WTC11 (cell line): ENCODE measurements at regions not wholly inside any gene's neighbourhood (a gene's known extent, or its start where the extent isn't known, plus 50 kb on each side); places are given as distances from the start of the nearest gene placed in this dataset.

Experiments
- ATAC-seq: fragments of 200-7000 bp; cut with Tn5 transposase; 2 replicates; pipeline ENCODE4 v1.10.0; 2021; ENCODE audit warnings: mild to moderate bottlenecking, moderate library complexity
- CTCF ChIA-PET: fragments of 300-600 bp; sonication (Branson Sonifier 250); formaldehyde crosslinking; loops from one replicate; lab custom pipeline; 2021; ENCODE audit warnings: antibody characterized with exemption; lab: Charles Lee
- POLR2A ChIA-PET: fragments of 350-600 bp; sonication (Branson Sonifier 250); formaldehyde crosslinking; loops from one replicate; lab custom pipeline; 2021; ENCODE audit warnings: antibody characterized with exemption; lab: Charles Lee
- DNase-seq: peaks from one replicate; pipeline ENCODE4 v3.0.0; 2021; ENCODE audit warnings: low spot score
- H3K27ac Mint-ChIP-seq: 2 replicates; pipeline ENCODE4 v1.8.0; 2021; ENCODE audit warnings: mixed read lengths
- H3K27me3 Mint-ChIP-seq: 2 replicates; pipeline ENCODE4 v1.8.0; 2021; ENCODE audit warnings: low read depth, mild to moderate bottlenecking, moderate library complexity, mixed read lengths
- H3K36me3 Mint-ChIP-seq: 2 replicates; pipeline ENCODE4 v1.8.0; 2021; ENCODE audit warnings: mixed read lengths
- H3K4me1 Mint-ChIP-seq: 2 replicates; pipeline ENCODE4 v1.8.0; 2022; ENCODE audit warnings: mixed read lengths
- H3K4me3 Mint-ChIP-seq: 2 replicates; pipeline ENCODE4 v1.8.0; 2021; ENCODE audit warnings: mild to moderate bottlenecking, moderate library complexity, mixed read lengths
- H3K9me3 Mint-ChIP-seq: 2 replicates; pipeline ENCODE4 v1.8.0; 2021; ENCODE audit warnings: mixed read lengths
- ATF6 ChIP-seq: sonication (generic); formaldehyde crosslinking; IDR thresholded peaks from 2 replicates; pipeline ENCODE4 v1.8.1; 2023; ENCODE audit warnings: mild to moderate bottlenecking, missing genetic modification reagents
- CDX4 ChIP-seq: fragments of 250-450 bp; sonication (Bioruptor Pico); IDR thresholded peaks from 2 replicates; pipeline ENCODE4 v1.9.0; 2021; ENCODE audit warnings: moderate library complexity, mild to moderate bottlenecking, inconsistent platforms, borderline replicate concordance
- ETV6 ChIP-seq: sonication (generic); formaldehyde crosslinking; IDR thresholded peaks from 2 replicates; pipeline ENCODE4 v1.8.1; 2022; ENCODE audit warnings: mild to moderate bottlenecking, missing genetic modification reagents
- GABPB1 ChIP-seq: sonication (generic); formaldehyde crosslinking; IDR thresholded peaks from 2 replicates; pipeline ENCODE4 v1.8.1; 2023; ENCODE audit warnings: mild to moderate bottlenecking, missing genetic modification reagents
- MXD4 ChIP-seq: fragments of 250-450 bp; sonication (Bioruptor Pico); IDR thresholded peaks from 2 replicates; pipeline ENCODE4 v1.8.0; 2021; ENCODE audit warnings: mild to moderate bottlenecking, moderate library complexity, borderline replicate concordance
- NFATC4 ChIP-seq: fragments of 250-450 bp; sonication (Bioruptor Pico); IDR thresholded peaks from 2 replicates; pipeline ENCODE4 v1.9.0; 2021; ENCODE audit warnings: mild to moderate bottlenecking
- NR1H2 ChIP-seq: sonication (generic); formaldehyde crosslinking; IDR thresholded peaks from 2 replicates; pipeline ENCODE4 v1.9.0; 2021; ENCODE audit warnings: mild to moderate bottlenecking, moderate library complexity, missing genetic modification reagents
- NR3C1 ChIP-seq: sonication (generic); formaldehyde crosslinking; conservative IDR thresholded peaks from 2 replicates; pipeline ENCODE4 v1.8.1; 2023; ENCODE audit warnings: low read depth, mild to moderate bottlenecking, missing genetic modification reagents
- PREB ChIP-seq: sonication (generic); formaldehyde crosslinking; IDR thresholded peaks from 2 replicates; pipeline ENCODE4 v1.8.1; 2022; ENCODE audit warnings: mild to moderate bottlenecking, missing genetic modification reagents, moderate library complexity, borderline replicate concordance
- TEAD1 ChIP-seq: sonication (generic); formaldehyde crosslinking; IDR thresholded peaks from 2 replicates; pipeline ENCODE4 v1.8.0; 2022; ENCODE audit warnings: mild to moderate bottlenecking, missing genetic modification reagents
- TP53 ChIP-seq: sonication (generic); formaldehyde crosslinking; IDR thresholded peaks from 2 replicates; pipeline ENCODE4 v1.8.1; 2023; ENCODE audit warnings: mild to moderate bottlenecking, missing genetic modification reagents
- ZBTB21 ChIP-seq: sonication (generic); formaldehyde crosslinking; IDR thresholded peaks from 2 replicates; pipeline ENCODE4 v1.8.1; 2023; ENCODE audit warnings: mild to moderate bottlenecking, missing genetic modification reagents, borderline replicate concordance
- ZMAT4 ChIP-seq: fragments of 250-450 bp; sonication (Bioruptor Pico); IDR thresholded peaks from 2 replicates; pipeline ENCODE4 v1.9.0; 2021; ENCODE audit warnings: mild to moderate bottlenecking
- ZNF121 ChIP-seq: sonication (generic); formaldehyde crosslinking; IDR thresholded peaks from 2 replicates; pipeline ENCODE4 v1.8.0; 2023; ENCODE audit warnings: missing genetic modification reagents
- ZNF263 ChIP-seq: sonication (generic); formaldehyde crosslinking; IDR thresholded peaks from 2 replicates; pipeline ENCODE4 v1.8.1; 2022; ENCODE audit warnings: low read depth, mild to moderate bottlenecking, moderate library complexity, missing genetic modification reagents
- ZNF423 ChIP-seq: fragments of 250-450 bp; sonication (Bioruptor Pico); IDR thresholded peaks from 2 replicates; pipeline ENCODE4 v2.1.2; 2022; ENCODE audit warnings: mild to moderate bottlenecking, moderate library complexity
- ZNF532 ChIP-seq: fragments of 250-450 bp; sonication (Bioruptor Pico); IDR thresholded peaks from 2 replicates; pipeline ENCODE4 v1.9.0; 2021; ENCODE audit warnings: mild to moderate bottlenecking, borderline replicate concordance
- ZNF671 ChIP-seq: fragments of 250-450 bp; sonication (Bioruptor Pico); IDR thresholded peaks from 2 replicates; pipeline ENCODE4 v1.8.0; 2021; ENCODE audit warnings: mild to moderate bottlenecking
- TF ChIP-seq, protein P1 (sequence below): fragments of 250-450 bp; sonication (Bioruptor Pico); conservative IDR thresholded peaks from 2 replicates; pipeline ENCODE4 v1.9.0; 2021; ENCODE audit warnings: mild to moderate bottlenecking
- TF ChIP-seq, protein P2 (sequence below): sonication (generic); formaldehyde crosslinking; IDR thresholded peaks from 2 replicates; pipeline ENCODE4 v1.8.1; 2023; ENCODE audit warnings: mild to moderate bottlenecking, missing genetic modification reagents, moderate library complexity
- TF ChIP-seq, protein P3 (sequence below): fragments of 250-450 bp; sonication (Bioruptor Pico); IDR thresholded peaks from 2 replicates; pipeline ENCODE4 v1.9.0; 2021; ENCODE audit warnings: mild to moderate bottlenecking

DNA sequence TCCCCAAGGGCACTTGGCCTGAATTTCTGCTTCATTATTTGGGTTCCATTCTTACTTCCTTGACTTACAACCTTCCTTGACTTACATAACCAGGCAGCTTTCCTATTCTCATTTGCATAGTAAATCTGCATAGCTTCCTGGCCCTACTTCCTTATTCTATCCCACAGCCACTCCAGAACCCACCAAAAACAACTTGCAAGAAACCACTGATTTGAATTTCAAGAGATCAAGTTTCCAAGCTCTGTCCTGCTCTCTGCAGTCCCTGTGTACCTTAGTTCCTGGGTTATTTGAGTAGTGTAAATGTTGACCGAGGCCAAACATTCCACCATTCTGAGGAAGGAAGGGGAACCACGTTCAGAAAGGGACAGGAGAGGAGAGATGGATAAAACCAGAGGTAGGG is 603.3 kb downstream of the PTPRC start (continued):
- TF ChIP-seq MXD4 (CRISPR knock-in tag) (no peak), ZNF423 (no peak), TP53 (CRISPR knock-in tag) (no peak), CDX4 (CRISPR knock-in tag) (no peak), PREB (CRISPR knock-in tag) (no peak), ETV6 (CRISPR knock-in tag) (no peak), ZMAT4 (no peak)

- H3K27ac Mint-ChIP-seq = no peak overlapping the region
- TF ChIP-seq MXD4 (CRISPR knock-in tag) = no peak
- TF ChIP-seq GABPB1 (CRISPR knock-in tag) = no peak
- TF ChIP-seq ZNF671 (CRISPR knock-in tag) = no peak
- TF ChIP-seq, protein P1, sequence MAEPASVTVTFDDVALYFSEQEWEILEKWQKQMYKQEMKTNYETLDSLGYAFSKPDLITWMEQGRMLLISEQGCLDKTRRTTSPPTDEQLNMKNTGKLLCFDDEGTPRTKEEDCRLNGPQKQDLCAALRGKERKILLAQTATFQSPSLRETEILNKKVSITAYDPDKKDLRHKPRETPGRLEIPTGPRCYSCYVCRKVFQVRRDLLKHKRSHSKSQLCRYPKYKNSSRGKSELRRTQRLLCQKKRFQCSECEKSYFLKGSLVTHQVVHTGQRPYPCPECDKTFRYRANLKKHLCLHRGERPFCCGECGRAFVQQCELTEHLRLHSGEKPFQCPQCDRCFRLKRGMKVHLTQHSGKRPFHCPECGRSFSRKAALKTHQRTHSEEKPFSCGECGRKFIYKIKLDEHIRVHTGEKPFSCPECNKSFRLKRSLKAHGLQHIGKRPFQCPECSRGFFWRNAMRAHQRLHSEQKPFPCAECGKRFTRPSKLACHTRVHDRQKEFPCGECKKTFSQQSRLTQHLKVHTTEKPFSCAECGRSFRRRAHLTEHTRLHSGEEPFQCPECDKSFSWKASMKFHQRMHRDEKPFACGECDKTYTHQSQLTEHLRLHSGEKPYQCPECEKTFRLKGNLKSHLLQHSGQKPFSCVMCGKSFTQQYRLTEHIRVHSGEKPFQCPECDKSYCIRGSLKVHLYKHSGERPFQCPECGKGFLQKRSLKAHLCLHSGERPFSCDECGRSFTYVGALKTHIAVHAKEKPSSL (CRISPR knock-in tag) = no peak
- no peak for TF ChIP-seq NFATC4 (CRISPR knock-in tag)
- no peak for TF ChIP-seq ZNF263 (CRISPR knock-in tag)
- TF ChIP-seq ZNF121 = no peak
- TF ChIP-seq, protein P2, sequence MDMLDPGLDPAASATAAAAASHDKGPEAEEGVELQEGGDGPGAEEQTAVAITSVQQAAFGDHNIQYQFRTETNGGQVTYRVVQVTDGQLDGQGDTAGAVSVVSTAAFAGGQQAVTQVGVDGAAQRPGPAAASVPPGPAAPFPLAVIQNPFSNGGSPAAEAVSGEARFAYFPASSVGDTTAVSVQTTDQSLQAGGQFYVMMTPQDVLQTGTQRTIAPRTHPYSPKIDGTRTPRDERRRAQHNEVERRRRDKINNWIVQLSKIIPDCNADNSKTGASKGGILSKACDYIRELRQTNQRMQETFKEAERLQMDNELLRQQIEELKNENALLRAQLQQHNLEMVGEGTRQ = no peak
- no peak for TF ChIP-seq NR1H2 (CRISPR knock-in tag)
- TF ChIP-seq NR3C1 (CRISPR knock-in tag) = no peak
- TF ChIP-seq, protein P3, sequence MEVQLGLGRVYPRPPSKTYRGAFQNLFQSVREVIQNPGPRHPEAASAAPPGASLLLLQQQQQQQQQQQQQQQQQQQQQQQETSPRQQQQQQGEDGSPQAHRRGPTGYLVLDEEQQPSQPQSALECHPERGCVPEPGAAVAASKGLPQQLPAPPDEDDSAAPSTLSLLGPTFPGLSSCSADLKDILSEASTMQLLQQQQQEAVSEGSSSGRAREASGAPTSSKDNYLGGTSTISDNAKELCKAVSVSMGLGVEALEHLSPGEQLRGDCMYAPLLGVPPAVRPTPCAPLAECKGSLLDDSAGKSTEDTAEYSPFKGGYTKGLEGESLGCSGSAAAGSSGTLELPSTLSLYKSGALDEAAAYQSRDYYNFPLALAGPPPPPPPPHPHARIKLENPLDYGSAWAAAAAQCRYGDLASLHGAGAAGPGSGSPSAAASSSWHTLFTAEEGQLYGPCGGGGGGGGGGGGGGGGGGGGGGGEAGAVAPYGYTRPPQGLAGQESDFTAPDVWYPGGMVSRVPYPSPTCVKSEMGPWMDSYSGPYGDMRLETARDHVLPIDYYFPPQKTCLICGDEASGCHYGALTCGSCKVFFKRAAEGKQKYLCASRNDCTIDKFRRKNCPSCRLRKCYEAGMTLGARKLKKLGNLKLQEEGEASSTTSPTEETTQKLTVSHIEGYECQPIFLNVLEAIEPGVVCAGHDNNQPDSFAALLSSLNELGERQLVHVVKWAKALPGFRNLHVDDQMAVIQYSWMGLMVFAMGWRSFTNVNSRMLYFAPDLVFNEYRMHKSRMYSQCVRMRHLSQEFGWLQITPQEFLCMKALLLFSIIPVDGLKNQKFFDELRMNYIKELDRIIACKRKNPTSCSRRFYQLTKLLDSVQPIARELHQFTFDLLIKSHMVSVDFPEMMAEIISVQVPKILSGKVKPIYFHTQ (CRISPR knock-in tag) = no peak
- no peak for TF ChIP-seq ZNF532 (CRISPR knock-in tag)
- no peak for TF ChIP-seq ZMAT4
- no peak for TF ChIP-seq ATF6 (CRISPR knock-in tag)
- no peak for TF ChIP-seq ZBTB21
- TF ChIP-seq TEAD1 = no peak
- TF ChIP-seq, all 79 proteins: peak for 0
- CTCF ChIA-PET = interaction anchor here (1.1 to 2.3 kb wide), 2 partner anchors 179 to 454 kb away, joined by 3 to 10 read pairs; no protein-coding TSS in a partner anchor
- Mint-ChIP-seq H3K4me1 (peaks cover 6% of the 10 kb centered on the region), H3K9me3 (0 out of 2 replicates have a peak, but pooled peaks cover 5% of the 10 kb centered on the region), H3K36me3 (no peaks in the 10 kb centered on the region), H3K4me3 (no peak overlapping the region), H3K27me3 (no peaks in the 10 kb centered on the region)
- POLR2A ChIA-PET = no interaction called here
- DNase-seq (no peak), ATAC-seq (no peak)
These were observed 603.8 kb downstream of the PTPRC start for GRCh38 chr1:199242601-199243000.
